Activated CD4-positive, alpha-beta memory T cell treated with anti-CD3 and anti-CD28 coated beads for 36 hours (primary cell): ENCODE measurements at regions not wholly inside any gene's neighbourhood (a gene's known extent, or its start where the extent isn't known, plus 50 kb on each side); places are given as distances from the start of the nearest gene placed in this dataset.

Experiments used
- CTCF ChIA-PET: fragments of 350-600 bp; sonication (Branson Sonifier 250); formaldehyde crosslinking; loops from one replicate; lab custom pipeline; 2021; ENCODE audit warnings: antibody characterized with exemption, inconsistent platforms; lab: Charles Lee
- POLR2A ChIA-PET: fragments of 350-600 bp; sonication (Branson Sonifier 250); formaldehyde crosslinking; loops from one replicate; lab custom pipeline; 2021; ENCODE audit warnings: antibody characterized with exemption; lab: Charles Lee
- DNase-seq: peaks from one replicate; pipeline ENCODE4 v3.0.0-alpha.2; 2020
- H3K27ac Mint-ChIP-seq: one replicate; pipeline ENCODE4 v1.8.0; 2021; ENCODE audit warnings: mixed read lengths
- H3K27me3 Mint-ChIP-seq: one replicate; pipeline ENCODE4 v1.8.0; 2021; ENCODE audit warnings: mixed read lengths
- H3K36me3 Mint-ChIP-seq: one replicate; pipeline ENCODE4 v1.8.0; 2021; ENCODE audit warnings: mixed read lengths
- H3K4me1 Mint-ChIP-seq: one replicate; pipeline ENCODE4 v1.8.0; 2021; ENCODE audit warnings: low read depth, mixed read lengths
- H3K4me3 Mint-ChIP-seq: one replicate; pipeline ENCODE4 v1.8.0; 2021; ENCODE audit warnings: mild to moderate bottlenecking, mixed read lengths
- H3K9me3 Mint-ChIP-seq: one replicate; pipeline ENCODE4 v1.8.0; 2021; ENCODE audit warnings: mixed read lengths
- intact Hi-C: fragments of 100-400 bp; cut with micrococcal nuclease; formaldehyde crosslinking; loops from one replicate; pipeline ENCODE4 v1.15.1; 2023

- H3K4me1 Mint-ChIP-seq = no peaks in the 10 kb centered on the region
- ChIA-PET CTCF (no interaction called here), POLR2A (no interaction called here)
- H3K27me3 Mint-ChIP-seq = no peaks in the 10 kb centered on the region
- H3K36me3 Mint-ChIP-seq = no peaks in the 10 kb centered on the region
- intact Hi-C loops = no loop called here
- H3K9me3 Mint-ChIP-seq = peaks cover 23% of the 10 kb centered on the region
- H3K27ac Mint-ChIP-seq = no peak overlapping the region
- no peak for DNase-seq
- H3K4me3 Mint-ChIP-seq = no peak overlapping the region
Observed at GRCh38 chr4:33013282-33013681, 2293.1 kb downstream of the PCDH7 start.

GRCh38 chr4:33025236-33025635 lies 2305.1 kb downstream of the PCDH7 start:
- H3K4me3 Mint-ChIP-seq = no peak overlapping the region
- no peaks in the 10 kb centered on the region for H3K4me1 Mint-ChIP-seq
- intact Hi-C loops = no loop called here
- H3K36me3 Mint-ChIP-seq = no peaks in the 10 kb centered on the region
- no peak for DNase-seq
- H3K27ac Mint-ChIP-seq = no peak overlapping the region
- H3K27me3 Mint-ChIP-seq = no peaks in the 10 kb centered on the region
- CTCF ChIA-PET = no interaction called here
- POLR2A ChIA-PET = no interaction called here
- H3K9me3 Mint-ChIP-seq = peaks cover 2% of the 10 kb centered on the region

GRCh38 chr4:33029976-33030375 lies 2309.8 kb downstream of the PCDH7 start:
- Mint-ChIP-seq H3K27ac (no peak overlapping the region), H3K9me3 (peaks cover 5% of the 10 kb centered on the region), H3K4me1 (no peaks in the 10 kb centered on the region), H3K27me3 (no peaks in the 10 kb centered on the region), H3K36me3 (no peaks in the 10 kb centered on the region), H3K4me3 (no peak overlapping the region)
- ChIA-PET CTCF (no interaction called here), POLR2A (no interaction called here)
- no peak for DNase-seq
- intact Hi-C loops = no loop called here

- intact Hi-C loops = no loop called here
- CTCF ChIA-PET = interaction anchor here (0.7 kb wide), 1 partner anchor 469 kb away, joined by 3 read pairs; no protein-coding TSS in a partner anchor
- no peaks in the 10 kb centered on the region for H3K36me3 Mint-ChIP-seq
Observed at GRCh38 chr4:33031328-33031727, 2311.2 kb downstream of the PCDH7 start.

GRCh38 chr4:33037464-33037863 lies 2317.3 kb downstream of the PCDH7 start:
- peaks cover 9% of the 10 kb centered on the region for H3K9me3 Mint-ChIP-seq
- no peaks in the 10 kb centered on the region for H3K36me3 Mint-ChIP-seq
- intact Hi-C loops = no loop called here
- DNase-seq = no peak
- no peaks in the 10 kb centered on the region for H3K27me3 Mint-ChIP-seq
- no peaks in the 10 kb centered on the region for H3K4me1 Mint-ChIP-seq
- ChIA-PET CTCF (interaction anchor here (0.7 kb wide), 1 partner anchor 1330 kb away, joined by 3 read pairs; no protein-coding TSS in a partner anchor), POLR2A (no interaction called here)
- no peak overlapping the region for H3K4me3 Mint-ChIP-seq
- H3K27ac Mint-ChIP-seq = no peak overlapping the region

More at GRCh38 chr4:33031328-33031727, 2311.2 kb downstream of the PCDH7 start:
- Mint-ChIP-seq H3K27me3 (no peaks in the 10 kb centered on the region), H3K27ac (no peak overlapping the region), H3K9me3 (peaks cover 5% of the 10 kb centered on the region), H3K4me1 (no peaks in the 10 kb centered on the region), H3K4me3 (no peak overlapping the region)
- DNase-seq = no peak
- POLR2A ChIA-PET = no interaction called here

GRCh38 chr4:33045334-33045733 lies 2325.2 kb downstream of the PCDH7 start:
- Mint-ChIP-seq H3K9me3 (peaks cover 5% of the 10 kb centered on the region), H3K27me3 (no peaks in the 10 kb centered on the region), H3K36me3 (no peaks in the 10 kb centered on the region), H3K4me1 (no peaks in the 10 kb centered on the region), H3K27ac (no peak overlapping the region), H3K4me3 (no peak overlapping the region)
- POLR2A ChIA-PET = no interaction called here
- CTCF ChIA-PET = no interaction called here
- intact Hi-C loops = no loop called here
- DNase-seq = no peak

- H3K4me3 Mint-ChIP-seq = no peak overlapping the region
- no peaks in the 10 kb centered on the region for H3K36me3 Mint-ChIP-seq
Observed at GRCh38 chr4:33052241-33052640, 2332.1 kb downstream of the PCDH7 start.

GRCh38 chr4:33054161-33054560 lies 2334.0 kb downstream of the PCDH7 start:
- intact Hi-C loops = no loop called here

More at GRCh38 chr4:33052241-33052640, 2332.1 kb downstream of the PCDH7 start:
- Mint-ChIP-seq H3K27me3 (no peaks in the 10 kb centered on the region), H3K27ac (no peak overlapping the region), H3K9me3 (peaks cover 9% of the 10 kb centered on the region), H3K4me1 (no peaks in the 10 kb centered on the region)
- intact Hi-C loops = no loop called here
- ChIA-PET CTCF (no interaction called here), POLR2A (no interaction called here)
- DNase-seq = no peak

GRCh38 chr4:33054656-33055196 lies 2334.6 kb downstream of the PCDH7 start:
- Mint-ChIP-seq H3K4me1 (no peaks in the 10 kb centered on the region), H3K36me3 (no peaks in the 10 kb centered on the region), H3K9me3 (peaks cover 9% of the 10 kb centered on the region), H3K27ac (no peak overlapping the region), H3K27me3 (no peaks in the 10 kb centered on the region), H3K4me3 (no peak overlapping the region)
- ChIA-PET CTCF (no interaction called here), POLR2A (no interaction called here)
- intact Hi-C loops = no loop called here
- DNase-seq = no peak

More at GRCh38 chr4:33054161-33054560, 2334.0 kb downstream of the PCDH7 start:
- ChIA-PET POLR2A (no interaction called here), CTCF (no interaction called here)
- Mint-ChIP-seq H3K36me3 (no peaks in the 10 kb centered on the region), H3K9me3 (peaks cover 9% of the 10 kb centered on the region), H3K4me1 (no peaks in the 10 kb centered on the region), H3K27me3 (no peaks in the 10 kb centered on the region), H3K4me3 (no peak overlapping the region), H3K27ac (no peak overlapping the region)
- no peak for DNase-seq

GRCh38 chr4:33057736-33058135 lies 2337.6 kb downstream of the PCDH7 start:
- H3K27ac Mint-ChIP-seq = no peak overlapping the region
- no peaks in the 10 kb centered on the region for H3K27me3 Mint-ChIP-seq
- POLR2A ChIA-PET = interaction anchor here (0.7 kb wide), 1 partner anchor 957 kb away, joined by 6 read pairs; no protein-coding TSS in a partner anchor
- CTCF ChIA-PET = no interaction called here
- H3K36me3 Mint-ChIP-seq = no peaks in the 10 kb centered on the region
- H3K4me3 Mint-ChIP-seq = no peak overlapping the region
- H3K4me1 Mint-ChIP-seq = no peaks in the 10 kb centered on the region
- H3K9me3 Mint-ChIP-seq = peaks cover 7% of the 10 kb centered on the region
- intact Hi-C loops = no loop called here
- no peak for DNase-seq

- no peak for DNase-seq
- Mint-ChIP-seq H3K27ac (no peak overlapping the region), H3K9me3 (peaks cover 5% of the 10 kb centered on the region), H3K36me3 (no peaks in the 10 kb centered on the region), H3K4me1 (no peaks in the 10 kb centered on the region), H3K27me3 (no peaks in the 10 kb centered on the region), H3K4me3 (no peak overlapping the region)
- CTCF ChIA-PET = no interaction called here
- POLR2A ChIA-PET = no interaction called here
- intact Hi-C loops = no loop called here
Observed at GRCh38 chr4:33058998-33059397, 2338.8 kb downstream of the PCDH7 start.

GRCh38 chr4:33060674-33061542 lies 2340.7 kb downstream of the PCDH7 start:
- peak; percentile 13 for DNase-seq
- POLR2A ChIA-PET = no interaction called here
- intact Hi-C loops = no loop called here
- Mint-ChIP-seq H3K4me1 (no peaks in the 10 kb centered on the region), H3K4me3 (no peak overlapping the region), H3K36me3 (no peaks in the 10 kb centered on the region), H3K27ac (no peak overlapping the region), H3K9me3 (peaks cover 2% of the 10 kb centered on the region), H3K27me3 (no peaks in the 10 kb centered on the region)
- CTCF ChIA-PET = interaction anchor here (0.8 kb wide), 1 partner anchor 54 kb away, joined by 3 read pairs; no protein-coding TSS in a partner anchor
